Immature natural killer cell (primary cell): ENCODE measurements at regions not wholly inside any gene's neighbourhood (a gene's known extent, or its start where the extent isn't known, plus 50 kb on each side); places are given as distances from the start of the nearest gene placed in this dataset.

ENCODE experiments used
- DNase-seq, 3 donors: peaks; one replicate each; pipeline ENCODE4 v3.0.0; 2022; ENCODE audit warnings: mixed read lengths in 1 of 3
- H3K27ac Mint-ChIP-seq, 6 donors: one replicate each; pipeline ENCODE4 v1.8.0; 2020; ENCODE audit warnings: mixed read lengths in 6 of 6, mild to moderate bottlenecking in 5 of 6, inconsistent platforms in 4 of 6, moderate library complexity in 3 of 6
- H3K27me3 Mint-ChIP-seq, 3 donors: one replicate each; pipeline ENCODE4 v1.8.0; 2020 to 2021; ENCODE audit warnings: low read depth in 3 of 3, mild to moderate bottlenecking in 3 of 3, mixed read lengths in 3 of 3, moderate library complexity in 3 of 3, inconsistent platforms in 1 of 3
- H3K36me3 Mint-ChIP-seq, 3 donors: one replicate each; pipeline ENCODE4 v1.8.0; 2020; ENCODE audit warnings: mixed read lengths in 3 of 3, inconsistent platforms in 2 of 3, mild to moderate bottlenecking in 2 of 3
- H3K4me1 Mint-ChIP-seq, 2 donors: one replicate each; pipeline ENCODE4 v1.8.0; 2020; ENCODE audit warnings: inconsistent platforms in 2 of 2, mild to moderate bottlenecking in 2 of 2, mixed read lengths in 2 of 2, moderate library complexity in 1 of 2
- H3K4me3 Mint-ChIP-seq, 5 donors: one replicate each; pipeline ENCODE4 v1.8.0; 2020; ENCODE audit warnings: mild to moderate bottlenecking in 5 of 5, mixed read lengths in 5 of 5, inconsistent platforms in 3 of 5, moderate library complexity in 3 of 5
- H3K9me3 Mint-ChIP-seq, 6 donors: one replicate each; pipeline ENCODE4 v1.8.0; 2020; ENCODE audit warnings: mild to moderate bottlenecking in 6 of 6, mixed read lengths in 6 of 6, inconsistent platforms in 4 of 6, moderate library complexity in 3 of 6

DNA sequence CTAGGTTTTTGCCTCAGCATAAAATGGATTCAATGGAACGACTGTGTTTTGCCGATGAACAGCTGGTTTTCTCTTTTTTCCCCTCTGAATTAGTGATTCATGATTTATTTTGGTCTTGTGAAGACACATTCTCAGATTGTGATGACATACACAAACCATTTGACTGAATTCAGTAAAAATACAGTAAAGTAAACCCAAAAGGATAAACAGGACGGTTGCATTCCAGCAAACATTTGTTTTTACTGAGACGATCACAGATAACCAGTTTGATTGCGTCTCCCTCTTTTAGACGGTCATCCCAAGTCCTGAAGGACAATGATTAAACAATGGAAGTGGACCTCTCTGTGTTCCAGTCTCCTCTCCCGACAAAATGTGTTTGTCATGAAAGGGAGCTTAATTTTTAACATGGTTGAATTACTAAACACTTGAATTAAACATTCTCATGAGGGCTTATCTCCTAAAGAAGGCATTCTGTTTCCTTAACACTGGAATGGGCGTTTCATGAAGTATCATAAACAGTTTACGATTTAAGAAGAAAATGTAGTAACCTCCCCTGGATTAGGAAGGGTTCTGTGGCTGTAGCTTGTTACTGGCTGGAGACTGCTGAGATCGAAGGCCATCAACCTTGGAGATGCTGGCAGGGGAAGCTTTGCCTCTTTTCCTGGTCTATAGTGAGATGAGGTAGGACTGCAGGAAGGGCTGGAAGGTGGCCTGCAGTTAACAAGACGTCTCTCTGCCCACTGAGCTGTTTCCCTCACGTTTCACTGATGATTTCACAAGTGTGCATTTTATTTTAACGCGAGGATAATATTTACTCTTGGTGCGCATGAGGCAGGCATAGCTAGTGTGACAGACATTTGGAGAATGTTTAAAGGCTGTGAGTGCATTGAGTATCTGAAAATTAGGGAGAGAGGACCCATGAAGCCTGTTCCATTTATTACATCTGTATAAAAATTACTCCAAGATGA is 457.9 kb downstream of the FGF9 start:
- no peaks in the 10 kb centered on the region for H3K9me3 Mint-ChIP-seq

GRCh38 chr13:22130254-22130653 is 459.4 kb downstream of the FGF9 start:
- no peak for DNase-seq
- H3K27ac Mint-ChIP-seq, result no peak overlapping the region
- H3K9me3 Mint-ChIP-seq, result no peaks in the 10 kb centered on the region
- H3K27me3 Mint-ChIP-seq, result peaks cover 0 to 5% (median 2%) of the 10 kb centered on the region in 3 donors
- peaks cover 21 to 22% of the 10 kb centered on the region in 2 donors for H3K4me1 Mint-ChIP-seq
- H3K36me3 Mint-ChIP-seq, result no peaks in the 10 kb centered on the region
- H3K4me3 Mint-ChIP-seq, result no peak overlapping the region

More for the DNA sequence above, 457.9 kb downstream of the FGF9 start:
- Mint-ChIP-seq H3K4me3 (no peak overlapping the region), H3K27me3 (peaks cover 2 to 5% (median 2%) of the 10 kb centered on the region in 3 donors), H3K27ac (no peak overlapping the region), H3K36me3 (no peaks in the 10 kb centered on the region), H3K4me1 (peaks cover 21 to 22% of the 10 kb centered on the region in 2 donors)
- DNase-seq, result no peak

DNA sequence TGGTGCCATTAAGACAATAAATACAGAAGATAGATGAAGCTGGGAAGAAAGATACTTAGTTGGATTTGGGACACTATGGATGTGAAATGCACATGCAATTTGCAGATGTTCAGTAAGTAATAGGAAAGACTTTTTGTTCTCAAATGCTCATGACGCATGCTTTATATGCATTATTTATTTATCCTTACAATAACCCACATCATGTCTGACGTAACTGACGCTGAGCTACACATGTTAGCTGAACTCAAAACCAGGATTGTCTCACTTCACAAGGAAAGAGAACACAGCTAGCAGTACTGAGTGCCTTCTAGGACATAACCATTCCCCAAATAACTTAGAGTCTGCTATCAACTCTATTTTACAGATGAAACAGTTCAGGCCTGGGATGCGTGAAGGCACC is 463.4 kb downstream of the FGF9 start:
- Mint-ChIP-seq H3K27me3 (peaks cover 1 to 2% (median 2%) of the 10 kb centered on the region in 3 donors), H3K4me3 (no peak overlapping the region), H3K36me3 (no peaks in the 10 kb centered on the region), H3K9me3 (no peaks in the 10 kb centered on the region), H3K27ac (no peak overlapping the region), H3K4me1 (no peaks in the 10 kb centered on the region)
- DNase-seq, result no peak

GRCh38 chr13:22135446-22135845 is 464.6 kb downstream of the FGF9 start:
- Mint-ChIP-seq H3K27ac (peak overlapping the region in 1 of 6 donors; percentile 18), H3K27me3 (peaks cover 0 to 2% (median 1%) of the 10 kb centered on the region in 3 donors), H3K4me3 (no peak overlapping the region), H3K4me1 (no peaks in the 10 kb centered on the region), H3K9me3 (no peaks in the 10 kb centered on the region), H3K36me3 (no peaks in the 10 kb centered on the region)
- DNase-seq, result no peak

GRCh38 chr13:22137361-22138050 is 466.6 kb downstream of the FGF9 start:
- Mint-ChIP-seq H3K27ac (no peak overlapping the region), H3K27me3 (peaks cover 0 to 1% (median 0%) of the 10 kb centered on the region in 3 donors), H3K9me3 (no peaks in the 10 kb centered on the region), H3K4me3 (no peak overlapping the region), H3K4me1 (no peaks in the 10 kb centered on the region), H3K36me3 (no peaks in the 10 kb centered on the region)
- no peak for DNase-seq

DNA sequence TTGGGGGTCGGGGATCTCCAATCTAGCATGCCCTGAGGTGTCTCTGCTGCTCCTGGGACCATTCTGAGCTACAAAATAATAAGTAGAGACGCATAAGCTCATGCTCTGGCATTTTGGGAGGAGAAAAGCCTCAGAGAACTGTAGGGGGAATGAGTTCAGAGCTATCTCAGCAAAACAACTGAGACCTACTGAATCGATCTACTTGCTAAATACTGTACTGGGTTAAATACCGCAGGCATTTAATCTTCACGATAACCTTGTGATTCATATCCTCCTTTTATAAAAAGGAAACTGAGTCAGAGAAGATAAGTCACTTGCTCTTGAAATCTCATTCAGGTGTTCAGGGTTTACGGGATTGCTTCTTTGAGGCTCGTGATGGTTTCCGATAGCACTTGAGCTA is 468.1 kb downstream of the FGF9 start:
- H3K27ac Mint-ChIP-seq, result no peak overlapping the region
- DNase-seq, result no peak
- H3K4me1 Mint-ChIP-seq, result no peaks in the 10 kb centered on the region

GRCh38 chr13:22141716-22142115 is 470.8 kb downstream of the FGF9 start:
- Mint-ChIP-seq H3K4me1 (no peaks in the 10 kb centered on the region), H3K9me3 (no peaks in the 10 kb centered on the region), H3K4me3 (no peak overlapping the region), H3K27ac (no peak overlapping the region), H3K36me3 (no peaks in the 10 kb centered on the region), H3K27me3 (peaks cover 0 to 1% (median 0%) of the 10 kb centered on the region in 3 donors)
- DNase-seq, result no peak

More for the DNA sequence above, 468.1 kb downstream of the FGF9 start:
- Mint-ChIP-seq H3K27me3 (peaks cover 0 to 1% (median 0%) of the 10 kb centered on the region in 3 donors), H3K9me3 (no peaks in the 10 kb centered on the region), H3K36me3 (no peaks in the 10 kb centered on the region), H3K4me3 (no peak overlapping the region)

DNA sequence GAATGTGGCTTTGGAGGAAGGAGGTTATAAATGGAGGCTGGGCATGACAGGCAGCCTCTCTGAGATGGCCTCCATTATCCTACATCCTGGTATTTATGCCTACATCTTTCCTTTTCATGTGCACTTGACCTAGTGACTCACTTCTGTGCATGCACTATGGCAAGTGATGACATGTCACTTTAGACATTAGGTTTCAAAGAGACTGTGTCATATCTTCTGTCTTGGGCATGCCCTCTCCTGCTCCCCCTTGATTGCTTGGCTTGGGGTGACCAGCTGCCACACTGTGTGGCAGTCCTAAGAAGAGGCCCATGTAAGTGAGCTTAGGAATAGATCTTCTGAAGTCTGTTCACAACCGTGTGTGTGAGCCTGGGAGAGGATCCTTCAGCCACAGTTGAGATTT is 472.8 kb downstream of the FGF9 start:
- H3K27me3 Mint-ChIP-seq, result peaks cover under 1 to 3% (median 2%) of the 10 kb centered on the region in 3 donors

GRCh38 chr13:22144806-22145205 is 473.9 kb downstream of the FGF9 start:
- Mint-ChIP-seq H3K27ac (no peak overlapping the region), H3K36me3 (peaks cover 0 to 4% (median 0%) of the 10 kb centered on the region in 3 donors), H3K4me3 (no peak overlapping the region), H3K27me3 (peaks cover 2 to 3% (median 3%) of the 10 kb centered on the region in 3 donors), H3K9me3 (peaks cover 0 to 1% (median 0%) of the 10 kb centered on the region in 6 donors), H3K4me1 (no peaks in the 10 kb centered on the region)
- DNase-seq, result no peak

More for the DNA sequence above, 472.8 kb downstream of the FGF9 start:
- peaks cover 0 to 1% (median 0%) of the 10 kb centered on the region in 6 donors for H3K9me3 Mint-ChIP-seq
- no peak overlapping the region for H3K27ac Mint-ChIP-seq
- no peak overlapping the region for H3K4me3 Mint-ChIP-seq
- no peaks in the 10 kb centered on the region for H3K4me1 Mint-ChIP-seq
- peaks cover 0 to 4% (median 0%) of the 10 kb centered on the region in 3 donors for H3K36me3 Mint-ChIP-seq
- no peak for DNase-seq

- no peak for DNase-seq
- H3K36me3 Mint-ChIP-seq, result peaks cover 0 to 4% (median 0%) of the 10 kb centered on the region in 3 donors
- H3K4me1 Mint-ChIP-seq, result no peaks in the 10 kb centered on the region
- no peak overlapping the region for H3K4me3 Mint-ChIP-seq
- H3K9me3 Mint-ChIP-seq, result peaks cover 0 to 1% (median 0%) of the 10 kb centered on the region in 6 donors
- no peak overlapping the region for H3K27ac Mint-ChIP-seq
- H3K27me3 Mint-ChIP-seq, result peaks cover 3 to 6% (median 4%) of the 10 kb centered on the region in 3 donors
These were observed 477.3 kb downstream of the FGF9 start for GRCh38 chr13:22148187-22148586.

DNA sequence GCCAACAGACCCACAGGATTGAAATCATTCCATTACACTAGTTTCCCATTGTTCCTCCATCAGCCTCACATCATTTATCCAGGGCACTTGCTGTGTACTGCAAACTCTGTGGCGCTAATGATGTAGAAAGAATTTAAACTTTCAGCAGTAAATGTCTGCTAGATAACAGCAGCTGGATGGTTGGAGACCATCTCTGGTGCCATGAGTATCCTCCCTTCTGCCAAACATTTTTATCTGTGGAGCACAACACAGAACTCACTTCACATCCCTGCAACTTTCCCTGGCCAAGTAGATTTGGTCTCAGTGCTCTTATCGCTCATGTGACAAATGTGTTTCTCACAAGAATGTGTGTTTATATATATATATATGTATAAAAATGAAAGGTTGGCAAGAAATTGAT is 481.9 kb downstream of the FGF9 start:
- peaks cover 5 to 6% (median 6%) of the 10 kb centered on the region in 3 donors for H3K27me3 Mint-ChIP-seq
- H3K9me3 Mint-ChIP-seq, result peaks cover 0 to 1% (median 0%) of the 10 kb centered on the region in 6 donors
- no peak for DNase-seq
- no peak overlapping the region for H3K27ac Mint-ChIP-seq
- H3K36me3 Mint-ChIP-seq, result no peaks in the 10 kb centered on the region
- no peak overlapping the region for H3K4me3 Mint-ChIP-seq
- H3K4me1 Mint-ChIP-seq, result no peaks in the 10 kb centered on the region

DNA sequence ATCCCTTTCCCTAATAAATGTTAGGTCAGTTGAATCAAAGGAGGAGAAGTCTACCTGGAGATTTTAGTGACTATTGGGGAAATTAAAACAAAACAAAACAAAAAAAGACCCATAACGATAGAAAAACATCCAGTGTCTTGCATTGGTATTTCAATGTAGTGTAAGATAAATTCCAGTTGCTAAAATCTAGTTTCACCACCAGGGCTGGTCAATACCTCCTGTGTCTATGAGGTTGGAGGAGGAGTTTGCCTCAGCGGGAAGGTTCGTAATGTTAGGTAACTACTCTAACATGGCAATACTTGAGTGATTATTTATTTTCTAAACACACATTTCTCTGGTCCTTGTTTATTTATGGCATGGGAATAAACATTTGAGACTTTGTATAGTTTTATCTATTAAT is 483.2 kb downstream of the FGF9 start:
- no peak for DNase-seq
- Mint-ChIP-seq H3K27ac (no peak overlapping the region), H3K4me3 (no peak overlapping the region), H3K36me3 (no peaks in the 10 kb centered on the region), H3K27me3 (peaks cover 2 to 6% (median 3%) of the 10 kb centered on the region in 3 donors), H3K9me3 (no peaks in the 10 kb centered on the region), H3K4me1 (no peaks in the 10 kb centered on the region)

DNA sequence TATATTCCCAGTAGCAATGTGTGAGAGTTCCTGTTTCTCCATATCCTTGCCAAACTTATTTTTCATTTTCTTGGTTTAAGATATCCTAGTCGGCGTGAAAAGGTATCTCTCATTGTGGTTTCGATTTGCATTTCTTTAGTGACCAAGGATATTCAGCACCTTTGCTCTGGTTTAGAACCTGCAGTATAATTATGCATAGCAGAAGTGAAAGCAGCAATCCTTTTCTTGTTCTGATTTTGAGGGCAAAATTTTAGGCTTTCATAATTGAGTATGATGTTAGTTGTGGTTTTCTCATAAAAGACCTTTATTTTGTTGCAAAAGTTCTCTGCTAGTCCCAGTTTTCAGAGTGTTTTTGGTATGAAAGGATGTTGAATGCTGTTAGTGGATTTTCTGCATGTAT is 491.0 kb downstream of the FGF9 start:
- peak overlapping the region in 1 of 5 donors; percentile 3 for H3K4me3 Mint-ChIP-seq
- no peaks in the 10 kb centered on the region for H3K36me3 Mint-ChIP-seq
- H3K4me1 Mint-ChIP-seq, result peaks cover 20 to 28% of the 10 kb centered on the region in 2 donors
- H3K27me3 Mint-ChIP-seq, result peaks cover 0 to 2% (median 2%) of the 10 kb centered on the region in 3 donors
- no peak overlapping the region for H3K27ac Mint-ChIP-seq
- no peak for DNase-seq
- peaks cover 0 to 1% (median 0%) of the 10 kb centered on the region in 6 donors for H3K9me3 Mint-ChIP-seq

- DNase-seq, result peak in 1 of 3 donors; percentile 9
- H3K27me3 Mint-ChIP-seq, result peaks cover 0 to 2% (median 2%) of the 10 kb centered on the region in 3 donors
- peak overlapping the region in 5 of 6 donors; percentile 0 to 54 (median 31) for H3K27ac Mint-ChIP-seq
- H3K36me3 Mint-ChIP-seq, result no peaks in the 10 kb centered on the region
- peaks cover 20 to 28% of the 10 kb centered on the region in 2 donors for H3K4me1 Mint-ChIP-seq
- H3K9me3 Mint-ChIP-seq, result peaks cover 0 to 1% (median 0%) of the 10 kb centered on the region in 6 donors
- peak overlapping the region; percentile 45 to 69 (median 59) for H3K4me3 Mint-ChIP-seq
These were observed 492.0 kb downstream of the FGF9 start for GRCh38 chr13:22162889-22163288.
